Heart right ventricle (tissue), 16 donors: ENCODE measurements at regions not wholly inside any gene's neighbourhood (a gene's known extent, or its start where the extent isn't known, plus 50 kb on each side); places are given as distances from the start of the nearest gene placed in this dataset.

Experiments used
- ATAC-seq, 8 donors: fragments of 200-7000 bp; cut with Tn5 transposase; one replicate each; pipeline ENCODE4 v1.9.1; 2020; ENCODE audit warnings: mild to moderate bottlenecking in 8 of 8, moderate library complexity in 8 of 8, moderate number of reproducible peaks in 1 of 8
- DNase-seq, 2 donors: peaks; one replicate each; pipeline ENCODE4 v3.0.0-alpha.2; 2020
- H3K27ac ChIP-seq, 10 donors: fragments of 200-600 bp; sonication (generic) in 2 of 10; one replicate each; pipeline versions ENCODE4 v1.5.0 to v1.8.0; 2020 to 2022; ENCODE audit warnings: mild to moderate bottlenecking in 3 of 10
- H3K27me3 ChIP-seq, 7 donors: fragments of 200-600 bp; one replicate each; pipeline ENCODE4 v1.8.0; 2021 to 2022; ENCODE audit warnings: mild to moderate bottlenecking in 2 of 7
- H3K36me3 ChIP-seq, 9 donors: fragments of 200-600 bp; sonication (generic) in 1 of 9; one replicate each; pipeline versions ENCODE4 v1.5.0 to v1.8.0; 2020 to 2022; ENCODE audit warnings: mild to moderate bottlenecking in 2 of 9
- H3K4me1 ChIP-seq, 9 donors: fragments of 200-600 bp; sonication (generic) in 1 of 9; one replicate each; pipeline versions ENCODE4 v1.5.0 to v1.8.0; 2020 to 2022; ENCODE audit warnings: mild to moderate bottlenecking in 4 of 9
- H3K4me3 ChIP-seq, 10 donors: fragments of 200-600 bp; sonication (generic) in 2 of 10; one replicate each; pipeline versions ENCODE4 v1.5.0 to v1.8.0; 2020 to 2022; ENCODE audit warnings: mild to moderate bottlenecking in 7 of 10, moderate library complexity in 2 of 10
- H3K9me3 ChIP-seq, 11 donors: fragments of 200-600 bp in 10 of 11; sonication (generic) in 2 of 11; one replicate each; pipeline versions ENCODE4 v1.5.0 to v1.8.0; 2013 to 2022; ENCODE audit warnings: mild to moderate bottlenecking in 2 of 11, control low read depth in 1 of 11, moderate library complexity in 1 of 11
- CTCF ChIP-seq, 9 donors: fragments of 200-600 bp; sonication (generic) in 2 of 9; IDR thresholded peaks; one replicate each; pipeline versions ENCODE4 v1.5.0 to v1.8.0; 2021 to 2022; ENCODE audit warnings: antibody characterized with exemption in 9 of 9, mild to moderate bottlenecking in 5 of 9, moderate library complexity in 1 of 9
- WGBS, 2 donors: extraction: QIAGEN DNeasy Blood & Tissue Kit; methylation state at CpG; one replicate each; pipeline ENCODE4 v1.1.7; 2013; ENCODE audit warnings: inconsistent platforms in 1 of 2; 5-methylcytosine and 5-hydroxymethylcytosine counted together
- intact Hi-C, 10 donors: fragments of 100-400 bp; cut with DNase I; formaldehyde crosslinking; loops; one replicate each; pipeline versions ENCODE4 v1.11.1 to v1.14.2; 2022
- donor health status: Arrhythmogenic right ventricular cardiomyopathy.
- donor health status: ischemic (EF 13 %, LVEDD 7.1; RV severe dilation, severe dysfunction).
- donor health status: healthy with polysubstance abuse.
- donor health status: DM: no; HTN: yes; CAD: no.
- donor health status: DM: no; HTN: no; CAD: no.
- donor health status: ischemic (EF 25% LVEDD 6.9; RV normal size, moderate dysfunction).
- donor health status: ischemic (EF 25% LVEDD 5.7; RV mildly dilated, moderate dysfunction).
- donor health status: healthy.
- donor health status: DM: yes; HTN: yes; CAD: no.
- donor health status: Ischemic cardiomyopathy.
- donor health status: ischemic (EF 35%, LVEDD 5.7; RV mildly dilated, moderate dysfunction).
- donor health status: nonischemic (EF 11% LVEDD 7.7; RV severe dilation, severe dysfunction).
- donor health status: DM: yes; HTN: yes; CAD: no.
- donor health status: PGD.
- donor health status: ischemic (EF 29% LVEDD 5.4; RV normal size, mild dysfunction).
- donor health status: nonischemic (EF 23%, LVEDD 6.1; RV moderate dilation, normal function).

DNA sequence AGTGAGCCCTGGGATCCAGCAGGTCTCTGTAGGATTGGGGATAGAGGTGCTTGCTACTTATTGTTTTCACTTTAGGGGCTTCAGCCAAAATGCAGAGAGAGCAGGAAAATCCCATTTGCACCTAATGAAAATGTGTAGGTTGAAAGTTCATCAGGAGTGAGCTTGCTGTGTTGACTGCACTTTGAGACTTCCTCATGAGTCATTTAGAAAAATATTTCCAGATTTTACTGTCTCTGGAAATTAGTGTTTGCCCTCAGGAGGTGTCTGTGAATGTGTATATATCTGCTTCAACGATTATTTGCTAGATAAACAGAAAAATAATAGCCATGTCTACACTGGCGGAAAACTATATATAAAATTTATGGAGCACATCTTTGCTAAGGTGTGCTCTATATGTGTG lies 159.3 kb downstream of the CAND1 start:
- 80 to 87% methylated on average over 2 of the region's 2 CpGs for WGBS, 2 donors
- no peak for ATAC-seq
- Histone ChIP-seq H3K4me3 (no peak overlapping the region), H3K36me3 (no peaks in the 10 kb centered on the region), H3K27me3 (no peaks in the 10 kb centered on the region), H3K9me3 (no peaks in the 10 kb centered on the region), H3K4me1 (peaks cover 0 to 39% (median 21%) of the 10 kb centered on the region in 9 donors), H3K27ac (no peak overlapping the region)
- intact Hi-C loops = loop anchor here in 2 of 10 donors (10.0 kb wide), 1 partner anchor 516 kb away; no protein-coding TSS in a partner anchor
- DNase-seq = no peak
- no peak for TF ChIP-seq CTCF (IDR thresholded peaks at IDR 0.05)

GRCh38 chr12:67430708-67431335 lies 161.7 kb downstream of the CAND1 start:
- Histone ChIP-seq H3K4me3 (no peak overlapping the region), H3K36me3 (no peaks in the 10 kb centered on the region), H3K9me3 (no peaks in the 10 kb centered on the region), H3K27ac (peak overlapping the region in 8 of 10 donors; percentile 42 to 80 (median 68)), H3K27me3 (no peaks in the 10 kb centered on the region), H3K4me1 (peaks cover 0 to 48% (median 29%) of the 10 kb centered on the region in 9 donors)
- intact Hi-C loops = loop anchor here in 4 of 10 donors (2.0 to 5.0 kb wide), 4 partner anchors 74 to 514 kb away; no protein-coding TSS in a partner anchor
- TF ChIP-seq CTCF (IDR thresholded peaks at IDR 0.05) = peak in 8 of 9 donors; percentile 25 to 67 (median 44)
- peak; percentile 41 to 77 for DNase-seq
- peak; percentile 76 to 89 (median 85) for ATAC-seq
- 29 to 36% methylated on average over 9 of the region's 9 CpGs for WGBS, 2 donors

GRCh38 chr12:67431411-67432020 lies 162.4 kb downstream of the CAND1 start:
- H3K4me3 ChIP-seq = no peak overlapping the region
- H3K4me1 ChIP-seq = peaks cover 0 to 43% (median 24%) of the 10 kb centered on the region in 9 donors
- no peaks in the 10 kb centered on the region for H3K36me3 ChIP-seq
- TF ChIP-seq CTCF (IDR thresholded peaks at IDR 0.05) = no peak
- ATAC-seq (no peak), DNase-seq (no peak)
- WGBS, 2 donors = 49 to 50% methylated on average over 6 of the region's 6 CpGs
- H3K27ac ChIP-seq = peak overlapping the region in 8 of 10 donors; percentile 15 to 80 (median 68)
- H3K9me3 ChIP-seq = no peaks in the 10 kb centered on the region
- intact Hi-C loops = loop anchor here in 4 of 10 donors (2.0 to 5.0 kb wide), 4 partner anchors 74 to 513 kb away; no protein-coding TSS in a partner anchor
- H3K27me3 ChIP-seq = no peaks in the 10 kb centered on the region

DNA sequence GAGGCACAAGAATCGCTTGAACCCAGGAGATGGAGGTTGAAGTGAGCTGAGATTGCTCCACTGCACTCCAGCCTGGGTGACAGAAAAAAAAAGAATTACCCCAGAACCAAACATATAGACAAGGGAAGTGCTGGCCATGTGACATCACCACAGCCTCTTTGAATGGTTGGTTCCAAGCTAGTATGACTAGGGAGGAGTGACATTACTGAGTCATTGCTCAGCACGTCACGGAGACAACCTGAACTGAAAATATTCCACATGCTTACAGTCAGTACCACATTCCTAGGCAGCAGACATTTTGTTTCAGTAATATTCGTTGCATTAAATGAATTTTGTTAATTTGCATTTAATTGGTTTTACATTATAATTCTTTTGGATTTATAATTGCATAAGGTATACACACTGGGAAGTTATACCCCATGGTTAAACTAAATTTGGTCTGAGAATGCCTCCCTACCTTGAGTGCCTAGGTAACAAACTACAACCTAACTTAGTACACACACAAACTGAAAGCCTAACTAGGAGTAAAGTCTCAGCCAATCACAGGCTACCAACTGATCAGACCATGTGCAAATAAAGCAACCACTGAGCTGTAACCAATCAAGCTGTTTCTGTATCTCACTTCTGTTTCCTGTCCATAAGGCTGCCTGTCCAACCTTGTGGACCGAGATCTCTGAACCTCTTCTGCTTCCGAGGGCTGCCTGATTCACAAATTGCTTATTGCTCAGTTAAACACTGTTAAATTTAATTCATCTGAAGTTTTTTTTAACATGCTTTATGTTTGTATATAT lies 164.4 kb downstream of the CAND1 start:
- Histone ChIP-seq H3K36me3 (no peaks in the 10 kb centered on the region), H3K4me3 (no peak overlapping the region), H3K4me1 (peaks cover 0 to 41% (median 24%) of the 10 kb centered on the region in 9 donors), H3K27ac (peak overlapping the region in 7 of 10 donors; percentile 13 to 85 (median 62)), H3K9me3 (no peaks in the 10 kb centered on the region), H3K27me3 (no peaks in the 10 kb centered on the region)
- intact Hi-C loops = loop anchor here in 4 of 10 donors (5.0 kb wide), 3 partner anchors 76 to 509 kb away; no protein-coding TSS in a partner anchor
- 74 to 91% methylated on average over 6 of the region's 6 CpGs for WGBS, 2 donors
- no peak for TF ChIP-seq CTCF (IDR thresholded peaks at IDR 0.05)
- ATAC-seq = no peak
- DNase-seq = no peak
